ENCODE measurements at regions not wholly inside any gene's neighbourhood (a gene's known extent, or its start where the extent isn't known, plus 50 kb on each side); places are given as distances from the start of the nearest gene placed in this dataset.

- Histone ChIP-seq H3K14ac (ENCODE audit: low read length) (no peak overlapping the region), H3K4me2 (ENCODE audit: insufficient read depth, low read length, poor library complexity, severe bottlenecking) (no peak overlapping the region), H3K4ac (ENCODE audit: low read length) (no peak overlapping the region), H2BK15ac (ENCODE audit: low read length) (no peak overlapping the region), H2BK120ac (ENCODE audit: low read depth, low read length) (no peak overlapping the region), H3K4me3 (ENCODE audit: low read length in 2 of 2) (no peak overlapping the region), H3K23ac (ENCODE audit: low read depth, low read length, poor library complexity) (no peak overlapping the region), H3K18ac (ENCODE audit: low read length) (no peak overlapping the region), H3K79me1 (ENCODE audit: low read depth, low read length) (no peaks in the 10 kb centered on the region), H3K4me1 (ENCODE audit: control insufficient read depth in 2 of 2, insufficient read depth in 1 of 2, low read depth in 1 of 2, low read length in 2 of 2) (peaks cover 0 to 3% of the 10 kb centered on the region in 2 donors), H4K91ac (ENCODE audit: low read depth, low read length, poor library complexity) (no peak overlapping the region), H2AFZ (ENCODE audit: low read length) (peak overlapping the region; percentile 3), H3K36me3 (replicated peaks in 1 of 2; ENCODE audit: control insufficient read depth in 2 of 2, insufficient read depth in 2 of 2, low read length in 2 of 2) (no peaks in the 10 kb centered on the region), H2BK5ac (ENCODE audit: low read length) (no peak overlapping the region), H3K9me3 (replicated peaks in 1 of 2; ENCODE audit: control insufficient read depth in 2 of 2, insufficient read depth in 1 of 2, low read depth in 1 of 2, low read length in 2 of 2) (no peaks in the 10 kb centered on the region), H2AK5ac (ENCODE audit: low read depth, low read length) (no peak overlapping the region), H3K9ac (ENCODE audit: low read depth, low read length, poor library complexity) (no peak overlapping the region), H4K8ac (ENCODE audit: low read depth, low read length) (no peak overlapping the region), H3K27me3 (ENCODE audit: control insufficient read depth in 3 of 3, insufficient read depth in 3 of 3, low read depth in 1 of 3, low read length in 3 of 3) (peaks cover 0 to 16% (median 0%) of the 10 kb centered on the region in 3 experiments), H3K27ac (replicated peaks; ENCODE audit: low read length) (no peak overlapping the region), H2BK12ac (ENCODE audit: low read length) (no peak overlapping the region)
- no peak for DNase-seq (ENCODE audit: low spot score)
- WGBS, 2 donors (ENCODE audit: extremely low coverage in 2 of 2, insufficient read length in 2 of 2, insufficient replicate concordance in 1 of 2): no CpG with 5 or more reads among the region's 20 CpGs
Measured at GRCh38 chr14:89625244-89625713, 208.2 kb upstream of the FOXN3 start.

DNA sequence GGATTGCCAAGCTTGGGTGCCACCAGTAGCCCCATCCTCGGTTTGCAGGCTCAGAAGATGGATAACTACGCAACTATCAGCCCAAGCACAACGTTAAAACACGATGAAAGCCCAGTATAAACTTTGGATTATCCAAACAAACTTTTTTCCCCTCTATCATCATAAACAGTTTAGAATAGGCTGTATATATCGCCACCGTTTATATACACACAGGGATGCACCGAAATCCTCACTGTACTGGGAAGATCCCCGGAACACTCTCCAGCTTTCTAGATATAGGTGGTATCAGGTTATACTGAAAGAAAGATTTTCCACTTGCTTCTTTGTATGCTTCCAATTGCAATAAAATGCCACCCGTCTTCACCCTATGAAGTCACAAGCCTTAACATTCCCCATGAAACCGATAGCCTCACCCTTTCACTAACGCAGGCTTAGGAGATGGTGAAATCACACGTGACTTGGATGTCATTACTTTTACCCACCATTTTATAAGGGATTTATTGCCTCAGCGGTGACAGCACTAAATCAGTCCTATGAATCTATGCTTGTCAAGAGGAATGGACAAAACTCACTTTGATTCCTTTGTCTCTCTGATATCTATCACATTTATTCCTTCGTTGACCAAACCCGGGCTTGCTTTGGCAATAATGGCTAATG lies 207.6 kb upstream of the FOXN3 start:
- no CpG with 5 or more reads among the region's 15 CpGs for WGBS, 2 donors (ENCODE audit: extremely low coverage in 2 of 2, insufficient read length in 2 of 2, insufficient replicate concordance in 1 of 2)

GRCh38 chr14:89621791-89622638 lies 205.0 kb upstream of the FOXN3 start:
- no peak overlapping the region for H4K8ac ChIP-seq (ENCODE audit: low read depth, low read length)
- no peak overlapping the region for H3K23ac ChIP-seq (ENCODE audit: low read depth, low read length, poor library complexity)
- H2BK15ac ChIP-seq (ENCODE audit: low read length): no peak overlapping the region
- no peak overlapping the region for H2AK5ac ChIP-seq (ENCODE audit: low read depth, low read length)
- H3K4me1 ChIP-seq (ENCODE audit: control insufficient read depth in 2 of 2, insufficient read depth in 1 of 2, low read depth in 1 of 2, low read length in 2 of 2): peaks cover 1 to 3% of the 10 kb centered on the region in 2 donors
- no peak overlapping the region for H2AFZ ChIP-seq (ENCODE audit: low read length)
- H2BK12ac ChIP-seq (ENCODE audit: low read length): no peak overlapping the region
- no peaks in the 10 kb centered on the region for H3K9me3 ChIP-seq (replicated peaks in 1 of 2; ENCODE audit: control insufficient read depth in 2 of 2, insufficient read depth in 1 of 2, low read depth in 1 of 2, low read length in 2 of 2)
- WGBS, 2 donors (ENCODE audit: extremely low coverage in 2 of 2, insufficient read length in 2 of 2, insufficient replicate concordance in 1 of 2): no CpG with 5 or more reads among the region's 14 CpGs
- H3K4me3 ChIP-seq (ENCODE audit: low read length in 2 of 2): no peak overlapping the region
- H4K91ac ChIP-seq (ENCODE audit: low read depth, low read length, poor library complexity): no peak overlapping the region
- no peaks in the 10 kb centered on the region for H3K36me3 ChIP-seq (replicated peaks in 1 of 2; ENCODE audit: control insufficient read depth in 2 of 2, insufficient read depth in 2 of 2, low read length in 2 of 2)
- no peak overlapping the region for H3K18ac ChIP-seq (ENCODE audit: low read length)
- no peak overlapping the region for H2BK120ac ChIP-seq (ENCODE audit: low read depth, low read length)
- no peak overlapping the region for H3K9ac ChIP-seq (ENCODE audit: low read depth, low read length, poor library complexity)
- H3K79me1 ChIP-seq (ENCODE audit: low read depth, low read length): no peaks in the 10 kb centered on the region
- no peak overlapping the region for H3K4me2 ChIP-seq (ENCODE audit: insufficient read depth, low read length, poor library complexity, severe bottlenecking)
- peaks cover 0 to 28% (median 4%) of the 10 kb centered on the region in 3 experiments for H3K27me3 ChIP-seq (ENCODE audit: control insufficient read depth in 3 of 3, insufficient read depth in 3 of 3, low read depth in 1 of 3, low read length in 3 of 3)
- H2BK5ac ChIP-seq (ENCODE audit: low read length): no peak overlapping the region
- H3K27ac ChIP-seq (replicated peaks; ENCODE audit: low read length): no peak overlapping the region
- H3K4ac ChIP-seq (ENCODE audit: low read length): no peak overlapping the region
- H3K14ac ChIP-seq (ENCODE audit: low read length): no peak overlapping the region
- DNase-seq (ENCODE audit: low spot score): no peak

More for the DNA sequence above, 207.6 kb upstream of the FOXN3 start:
- Histone ChIP-seq H3K36me3 (replicated peaks in 1 of 2; ENCODE audit: control insufficient read depth in 2 of 2, insufficient read depth in 2 of 2, low read length in 2 of 2) (no peaks in the 10 kb centered on the region), H2BK15ac (ENCODE audit: low read length) (no peak overlapping the region), H3K4ac (ENCODE audit: low read length) (no peak overlapping the region), H3K9ac (ENCODE audit: low read depth, low read length, poor library complexity) (no peak overlapping the region), H2AK5ac (ENCODE audit: low read depth, low read length) (peak overlapping the region; percentile 50), H2BK5ac (ENCODE audit: low read length) (no peak overlapping the region), H2AFZ (ENCODE audit: low read length) (no peak overlapping the region), H3K23ac (ENCODE audit: low read depth, low read length, poor library complexity) (no peak overlapping the region), H3K27ac (replicated peaks; ENCODE audit: low read length) (no peak overlapping the region), H3K4me2 (ENCODE audit: insufficient read depth, low read length, poor library complexity, severe bottlenecking) (no peak overlapping the region), H4K8ac (ENCODE audit: low read depth, low read length) (no peak overlapping the region), H3K79me1 (ENCODE audit: low read depth, low read length) (no peaks in the 10 kb centered on the region), H3K18ac (ENCODE audit: low read length) (no peak overlapping the region), H3K27me3 (ENCODE audit: control insufficient read depth in 3 of 3, insufficient read depth in 3 of 3, low read depth in 1 of 3, low read length in 3 of 3) (peaks cover 0 to 22% (median 2%) of the 10 kb centered on the region in 3 experiments), H2BK12ac (ENCODE audit: low read length) (no peak overlapping the region), H3K4me3 (ENCODE audit: low read length in 2 of 2) (no peak overlapping the region), H2BK120ac (ENCODE audit: low read depth, low read length) (no peak overlapping the region), H4K91ac (ENCODE audit: low read depth, low read length, poor library complexity) (no peak overlapping the region), H3K9me3 (replicated peaks in 1 of 2; ENCODE audit: control insufficient read depth in 2 of 2, insufficient read depth in 1 of 2, low read depth in 1 of 2, low read length in 2 of 2) (no peaks in the 10 kb centered on the region), H3K14ac (ENCODE audit: low read length) (no peak overlapping the region), H3K4me1 (ENCODE audit: control insufficient read depth in 2 of 2, insufficient read depth in 1 of 2, low read depth in 1 of 2, low read length in 2 of 2) (peaks cover 0 to 3% of the 10 kb centered on the region in 2 donors)
- no peak for DNase-seq (ENCODE audit: low spot score)

- Histone ChIP-seq H3K4ac (ENCODE audit: low read length) (no peak overlapping the region), H3K27ac (replicated peaks; ENCODE audit: low read length) (no peak overlapping the region), H3K14ac (ENCODE audit: low read length) (no peak overlapping the region), H3K9me3 (replicated peaks in 1 of 2; ENCODE audit: control insufficient read depth in 2 of 2, insufficient read depth in 1 of 2, low read depth in 1 of 2, low read length in 2 of 2) (no peaks in the 10 kb centered on the region), H2BK15ac (ENCODE audit: low read length) (no peak overlapping the region), H2BK5ac (ENCODE audit: low read length) (no peak overlapping the region), H3K4me2 (ENCODE audit: insufficient read depth, low read length, poor library complexity, severe bottlenecking) (no peak overlapping the region), H4K91ac (ENCODE audit: low read depth, low read length, poor library complexity) (no peak overlapping the region), H3K27me3 (ENCODE audit: control insufficient read depth in 3 of 3, insufficient read depth in 3 of 3, low read depth in 1 of 3, low read length in 3 of 3) (peaks cover 0 to 28% (median 4%) of the 10 kb centered on the region in 3 experiments), H3K18ac (ENCODE audit: low read length) (no peak overlapping the region), H3K36me3 (replicated peaks in 1 of 2; ENCODE audit: control insufficient read depth in 2 of 2, insufficient read depth in 2 of 2, low read length in 2 of 2) (no peaks in the 10 kb centered on the region), H2BK12ac (ENCODE audit: low read length) (no peak overlapping the region), H4K8ac (ENCODE audit: low read depth, low read length) (no peak overlapping the region), H2AFZ (ENCODE audit: low read length) (no peak overlapping the region), H3K4me3 (ENCODE audit: low read length in 2 of 2) (no peak overlapping the region), H2AK5ac (ENCODE audit: low read depth, low read length) (no peak overlapping the region), H3K23ac (ENCODE audit: low read depth, low read length, poor library complexity) (no peak overlapping the region), H3K4me1 (ENCODE audit: control insufficient read depth in 2 of 2, insufficient read depth in 1 of 2, low read depth in 1 of 2, low read length in 2 of 2) (peaks cover 7 to 10% of the 10 kb centered on the region in 2 donors), H2BK120ac (ENCODE audit: low read depth, low read length) (no peak overlapping the region), H3K79me1 (ENCODE audit: low read depth, low read length) (no peaks in the 10 kb centered on the region), H3K9ac (ENCODE audit: low read depth, low read length, poor library complexity) (no peak overlapping the region)
- no peak for DNase-seq (ENCODE audit: low spot score)
- WGBS, 2 donors (ENCODE audit: extremely low coverage in 2 of 2, insufficient read length in 2 of 2, insufficient replicate concordance in 1 of 2): no CpG with 5 or more reads among the region's 5 CpGs
Measured at GRCh38 chr14:89621009-89621421, 204.0 kb upstream of the FOXN3 start.

Data from neuronal stem cell (in vitro differentiated cells).